B cell (primary cell): ENCODE measurements at regions not wholly inside any gene's neighbourhood (a gene's known extent, or its start where the extent isn't known, plus 50 kb on each side); places are given as distances from the start of the nearest gene placed in this dataset.

Experiments used
- EZH2 ChIP-seq: IDR thresholded peaks from 2 replicates; pipeline ENCODE4 v1.6.1; 2012; ENCODE audit warnings: borderline replicate concordance, low read depth, mild to moderate bottlenecking, moderate library complexity, low read length; ENCODE audit not compliant: insufficient read depth, poor library complexity, severe bottlenecking
- TF ChIP-seq, protein P1 (sequence below): fragments of 200-600 bp; IDR thresholded peaks from one replicate; pipeline ENCODE4 v1.8.0; 2022; ENCODE audit warnings: antibody characterized with exemption, mild to moderate bottlenecking

DNA sequence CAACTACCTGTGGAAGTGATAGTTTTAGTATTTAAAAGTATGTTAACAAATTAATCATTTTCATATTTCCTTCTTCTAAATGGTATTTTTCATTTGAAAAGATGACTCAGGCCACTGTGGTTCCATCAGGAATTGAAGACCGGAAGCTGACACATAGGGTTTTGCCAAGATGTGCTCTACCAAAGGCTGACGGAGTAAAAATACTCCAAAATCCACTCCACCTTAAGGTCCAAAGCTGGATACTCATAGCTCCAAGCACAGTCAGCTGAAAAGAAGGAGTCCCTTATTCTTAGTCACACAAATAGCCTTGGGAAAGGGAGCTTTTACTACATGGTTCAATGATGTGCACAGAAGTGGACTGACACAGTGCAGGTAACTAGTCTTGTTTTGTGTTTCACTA lies 472.0 kb downstream of the ARAP2 start:
- TF ChIP-seq, protein P1, sequence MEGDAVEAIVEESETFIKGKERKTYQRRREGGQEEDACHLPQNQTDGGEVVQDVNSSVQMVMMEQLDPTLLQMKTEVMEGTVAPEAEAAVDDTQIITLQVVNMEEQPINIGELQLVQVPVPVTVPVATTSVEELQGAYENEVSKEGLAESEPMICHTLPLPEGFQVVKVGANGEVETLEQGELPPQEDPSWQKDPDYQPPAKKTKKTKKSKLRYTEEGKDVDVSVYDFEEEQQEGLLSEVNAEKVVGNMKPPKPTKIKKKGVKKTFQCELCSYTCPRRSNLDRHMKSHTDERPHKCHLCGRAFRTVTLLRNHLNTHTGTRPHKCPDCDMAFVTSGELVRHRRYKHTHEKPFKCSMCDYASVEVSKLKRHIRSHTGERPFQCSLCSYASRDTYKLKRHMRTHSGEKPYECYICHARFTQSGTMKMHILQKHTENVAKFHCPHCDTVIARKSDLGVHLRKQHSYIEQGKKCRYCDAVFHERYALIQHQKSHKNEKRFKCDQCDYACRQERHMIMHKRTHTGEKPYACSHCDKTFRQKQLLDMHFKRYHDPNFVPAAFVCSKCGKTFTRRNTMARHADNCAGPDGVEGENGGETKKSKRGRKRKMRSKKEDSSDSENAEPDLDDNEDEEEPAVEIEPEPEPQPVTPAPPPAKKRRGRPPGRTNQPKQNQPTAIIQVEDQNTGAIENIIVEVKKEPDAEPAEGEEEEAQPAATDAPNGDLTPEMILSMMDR: no peak
- TF ChIP-seq EZH2: no peak
